Thyroid gland (tissue), 4 donors: ENCODE measurements at regions not wholly inside any gene's neighbourhood (a gene's known extent, or its start where the extent isn't known, plus 50 kb on each side); places are given as distances from the start of the nearest gene placed in this dataset.

Experiments
- DNase-seq, 2 donors: peaks; one replicate each; pipeline ENCODE4 v3.0.0-alpha.2; 2019
- H3K27ac ChIP-seq, 3 donors: fragments of 200-600 bp; sonication (generic); 1 replicate in 2 of 3; 2 replicates in 1 of 3; pipeline ENCODE4 v1.5.1; 2016 to 2019; ENCODE audit warnings: mild to moderate bottlenecking in 1 of 3, moderate library complexity in 1 of 3
- H3K27me3 ChIP-seq: fragments of 200-600 bp; sonication (generic); one replicate; pipeline ENCODE4 v1.5.1; 2019
- H3K36me3 ChIP-seq, 2 donors: fragments of 200-600 bp; sonication (generic); one replicate each; pipeline ENCODE4 v1.5.1; 2016 to 2019
- H3K4me1 ChIP-seq, 2 donors: fragments of 200-600 bp; sonication (generic); one replicate each; pipeline ENCODE4 v1.5.1; 2017 to 2019
- H3K4me3 ChIP-seq, 3 donors: fragments of 200-600 bp; sonication (generic); replicated peaks in 1 of 3; 1 replicate in 2 of 3; 2 replicates in 1 of 3; pipeline ENCODE4 v1.5.1; 2016; ENCODE audit warnings: mild to moderate bottlenecking in 1 of 3
- H3K9me3 ChIP-seq: fragments of 200-600 bp; sonication (generic); one replicate; pipeline ENCODE4 v1.5.1; 2017
- POLR2A ChIP-seq, 2 donors: fragments of 450-650 bp; IDR thresholded peaks; one replicate each; pipeline ENCODE4 v1.6.1; 2017; ENCODE audit warnings: antibody characterized with exemption in 2 of 2, mild to moderate bottlenecking in 2 of 2, moderate library complexity in 1 of 2
- WGBS, 2 donors: methylation state at CpG; one replicate each; pipeline ENCODE4 v1.1.5; 2017; 5-methylcytosine and 5-hydroxymethylcytosine counted together
- intact Hi-C: fragments of 100-400 bp; cut with DNase I; formaldehyde crosslinking; loops from one replicate; pipeline ENCODE4 v1.15.1; 2023
- TF ChIP-seq, protein P1 (sequence below), 6 experiments: fragments of 200-600 bp in 3 of 6; fragments of 450-650 bp in 3 of 6; sonication (generic) in 3 of 6; IDR thresholded peaks; one replicate each; pipeline ENCODE4 v1.5.1; 2016 to 2019; ENCODE audit warnings: antibody characterized with exemption in 6 of 6, mild to moderate bottlenecking in 2 of 6, inconsistent platforms in 1 of 6, moderate library complexity in 1 of 6

GRCh38 chr7:88500131-88500530 lies 193.4 kb upstream of the STEAP4 start:
- intact Hi-C loops = no loop called here
- WGBS, 2 donors = 66 to 78% methylated on average over 6 of the region's 6 CpGs
- no peaks in the 10 kb centered on the region for H3K36me3 ChIP-seq
- no peaks in the 10 kb centered on the region for H3K4me1 ChIP-seq
- H3K27ac ChIP-seq = no peak overlapping the region
- TF ChIP-seq POLR2A (IDR thresholded peaks at IDR 0.05) = no peak
- TF ChIP-seq, protein P1, sequence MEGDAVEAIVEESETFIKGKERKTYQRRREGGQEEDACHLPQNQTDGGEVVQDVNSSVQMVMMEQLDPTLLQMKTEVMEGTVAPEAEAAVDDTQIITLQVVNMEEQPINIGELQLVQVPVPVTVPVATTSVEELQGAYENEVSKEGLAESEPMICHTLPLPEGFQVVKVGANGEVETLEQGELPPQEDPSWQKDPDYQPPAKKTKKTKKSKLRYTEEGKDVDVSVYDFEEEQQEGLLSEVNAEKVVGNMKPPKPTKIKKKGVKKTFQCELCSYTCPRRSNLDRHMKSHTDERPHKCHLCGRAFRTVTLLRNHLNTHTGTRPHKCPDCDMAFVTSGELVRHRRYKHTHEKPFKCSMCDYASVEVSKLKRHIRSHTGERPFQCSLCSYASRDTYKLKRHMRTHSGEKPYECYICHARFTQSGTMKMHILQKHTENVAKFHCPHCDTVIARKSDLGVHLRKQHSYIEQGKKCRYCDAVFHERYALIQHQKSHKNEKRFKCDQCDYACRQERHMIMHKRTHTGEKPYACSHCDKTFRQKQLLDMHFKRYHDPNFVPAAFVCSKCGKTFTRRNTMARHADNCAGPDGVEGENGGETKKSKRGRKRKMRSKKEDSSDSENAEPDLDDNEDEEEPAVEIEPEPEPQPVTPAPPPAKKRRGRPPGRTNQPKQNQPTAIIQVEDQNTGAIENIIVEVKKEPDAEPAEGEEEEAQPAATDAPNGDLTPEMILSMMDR (IDR thresholded peaks at IDR 0.05) = no peak
- DNase-seq = no peak
- no peaks in the 10 kb centered on the region for H3K27me3 ChIP-seq
- no peak overlapping the region for H3K4me3 ChIP-seq
- no peaks in the 10 kb centered on the region for H3K9me3 ChIP-seq

GRCh38 chr7:88495881-88496725 lies 189.4 kb upstream of the STEAP4 start:
- no peaks in the 10 kb centered on the region for H3K9me3 ChIP-seq

GRCh38 chr7:88492153-88492552 lies 185.5 kb upstream of the STEAP4 start:
- Histone ChIP-seq H3K4me1 (no peaks in the 10 kb centered on the region), H3K9me3 (no peaks in the 10 kb centered on the region), H3K4me3 (no peak overlapping the region), H3K27ac (no peak overlapping the region), H3K36me3 (no peaks in the 10 kb centered on the region), H3K27me3 (no peaks in the 10 kb centered on the region)
- intact Hi-C loops = no loop called here
- DNase-seq = no peak
- TF ChIP-seq, protein P1 (IDR thresholded peaks at IDR 0.05) = no peak
- TF ChIP-seq POLR2A (IDR thresholded peaks at IDR 0.05) = no peak

More at GRCh38 chr7:88495881-88496725, 189.4 kb upstream of the STEAP4 start:
- no peak for DNase-seq
- Histone ChIP-seq H3K4me1 (no peaks in the 10 kb centered on the region), H3K4me3 (no peak overlapping the region), H3K27me3 (no peaks in the 10 kb centered on the region), H3K27ac (no peak overlapping the region), H3K36me3 (no peaks in the 10 kb centered on the region)
- intact Hi-C loops = no loop called here
- TF ChIP-seq, protein P1 (IDR thresholded peaks at IDR 0.05) = no peak
- no peak for TF ChIP-seq POLR2A (IDR thresholded peaks at IDR 0.05)
- 60 to 67% methylated on average over 8 of the region's 8 CpGs for WGBS, 2 donors

DNA sequence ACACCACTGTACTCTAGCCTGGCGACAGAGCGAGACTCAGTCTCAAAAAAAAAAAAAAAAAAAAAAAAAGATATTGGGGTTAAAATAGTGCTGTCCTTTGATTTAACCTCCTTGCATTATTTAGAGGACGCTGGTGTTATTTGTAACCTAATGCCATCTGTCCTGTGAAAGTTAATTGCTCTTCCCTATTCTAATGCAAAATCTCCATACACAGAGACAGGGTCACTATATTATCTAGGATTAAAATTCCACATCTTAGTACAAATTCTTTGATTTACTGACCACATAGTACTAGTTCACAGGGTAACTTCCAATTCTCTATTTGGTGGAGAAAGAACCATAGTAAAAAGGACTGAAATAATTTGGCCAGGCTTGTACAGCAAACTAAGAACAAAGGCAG lies 184.2 kb upstream of the STEAP4 start:
- Histone ChIP-seq H3K9me3 (no peaks in the 10 kb centered on the region), H3K27ac (no peak overlapping the region), H3K4me3 (no peak overlapping the region), H3K36me3 (no peaks in the 10 kb centered on the region), H3K4me1 (no peaks in the 10 kb centered on the region), H3K27me3 (no peaks in the 10 kb centered on the region)
- intact Hi-C loops = no loop called here
- TF ChIP-seq, protein P1 (IDR thresholded peaks at IDR 0.05) = no peak
- TF ChIP-seq POLR2A (IDR thresholded peaks at IDR 0.05) = no peak
- 86% methylated on average over 3 of the region's 3 CpGs for WGBS, 2 donors
- no peak for DNase-seq

- H3K36me3 ChIP-seq = no peaks in the 10 kb centered on the region
- H3K4me3 ChIP-seq = no peak overlapping the region
- no peak for DNase-seq
- WGBS, 2 donors = 93% methylated on average over 5 of the region's 5 CpGs
- H3K9me3 ChIP-seq = no peaks in the 10 kb centered on the region
- no peak overlapping the region for H3K27ac ChIP-seq
- no peaks in the 10 kb centered on the region for H3K4me1 ChIP-seq
- TF ChIP-seq POLR2A (IDR thresholded peaks at IDR 0.05) = no peak
- TF ChIP-seq, protein P1 (IDR thresholded peaks at IDR 0.05) = no peak
- intact Hi-C loops = no loop called here
- no peaks in the 10 kb centered on the region for H3K27me3 ChIP-seq
These were observed 183.5 kb upstream of the STEAP4 start for GRCh38 chr7:88490161-88490560.
